GDM1 (cell line): ENCODE measurements at regions not wholly inside any gene's neighbourhood (a gene's known extent, or its start where the extent isn't known, plus 50 kb on each side); places are given as distances from the start of the nearest gene placed in this dataset.

ENCODE experiments used
- DNase-seq: peaks from one replicate; lab custom pipeline; 2025; lab: John Stamatoyannopoulos, UW

GRCh38 chr1:234988155-234988517 lies 140.5 kb downstream of the TOMM20 start:
- DNase-seq: no peak

GRCh38 chr1:234987415-234988154 lies 141.1 kb downstream of the TOMM20 start:
- DNase-seq: no peak

DNA sequence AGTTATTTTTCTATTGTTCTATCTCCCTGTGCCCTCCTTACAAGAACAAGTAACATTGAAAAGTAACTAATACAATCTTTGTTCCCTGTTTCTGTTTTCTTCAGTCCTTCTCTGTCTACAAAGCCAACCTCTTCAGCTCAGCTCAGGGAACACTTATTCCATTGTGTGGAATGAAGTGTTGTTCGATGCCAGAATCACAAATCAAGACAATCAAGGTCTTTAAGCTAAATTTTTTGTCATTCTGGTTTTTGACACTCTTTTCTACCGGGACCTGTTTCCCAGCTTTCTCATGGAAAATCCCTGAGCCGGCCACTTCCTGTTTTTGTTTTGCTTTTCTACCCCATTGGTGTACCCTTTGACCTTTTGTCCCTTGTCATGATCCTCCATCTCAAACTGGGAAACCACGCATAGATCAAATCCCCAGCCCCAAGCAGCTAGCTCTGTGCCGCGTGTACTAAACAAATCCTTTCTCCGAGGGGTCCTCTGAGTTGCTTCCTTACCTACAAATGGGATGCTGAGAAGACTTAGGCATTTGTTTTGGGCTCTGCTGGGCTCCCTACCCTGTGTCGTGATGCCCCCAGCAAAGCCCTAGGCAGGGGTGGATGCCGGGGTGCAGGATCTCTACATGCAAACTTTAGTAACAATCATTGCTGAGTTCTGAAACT lies 141.8 kb downstream of the TOMM20 start:
- no peak for DNase-seq

GRCh38 chr1:234985516-234986294 lies 142.9 kb downstream of the TOMM20 start:
- no peak for DNase-seq

- no peak for DNase-seq
Observed at GRCh38 chr1:234985007-234985370, 143.6 kb downstream of the TOMM20 start.

DNA sequence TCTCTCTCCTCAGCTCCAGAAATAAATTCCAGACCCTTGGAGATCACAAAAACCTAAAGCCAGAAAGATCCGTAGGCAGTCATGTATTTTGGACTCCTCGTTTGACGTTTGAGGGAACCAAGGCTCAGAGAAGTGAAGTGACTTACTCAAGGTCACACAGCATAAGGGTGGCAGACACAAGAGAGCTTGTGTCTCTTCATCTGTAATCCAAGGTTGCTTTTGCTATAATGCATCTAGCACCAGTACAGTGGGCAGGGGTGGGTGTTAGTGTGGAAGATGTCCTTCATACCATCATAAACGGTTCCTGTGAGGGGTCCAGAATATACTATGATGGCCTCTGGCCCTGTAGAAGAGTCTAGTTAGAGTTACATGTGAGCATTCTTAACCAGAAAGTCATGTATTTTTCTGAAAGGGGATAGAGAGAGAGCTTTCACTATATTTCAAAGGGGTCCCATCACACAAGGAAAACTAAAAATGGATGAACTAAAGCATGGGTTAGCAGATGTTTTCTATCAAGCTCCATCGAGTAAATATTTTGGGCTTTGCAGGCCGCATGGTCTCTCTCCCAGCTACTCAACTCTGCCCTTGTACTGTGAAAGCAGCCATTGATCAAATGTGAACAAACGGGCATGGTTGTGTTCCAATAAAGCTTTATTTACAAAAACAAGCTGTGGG lies 144.9 kb downstream of the TOMM20 start:
- no peak for DNase-seq

DNA sequence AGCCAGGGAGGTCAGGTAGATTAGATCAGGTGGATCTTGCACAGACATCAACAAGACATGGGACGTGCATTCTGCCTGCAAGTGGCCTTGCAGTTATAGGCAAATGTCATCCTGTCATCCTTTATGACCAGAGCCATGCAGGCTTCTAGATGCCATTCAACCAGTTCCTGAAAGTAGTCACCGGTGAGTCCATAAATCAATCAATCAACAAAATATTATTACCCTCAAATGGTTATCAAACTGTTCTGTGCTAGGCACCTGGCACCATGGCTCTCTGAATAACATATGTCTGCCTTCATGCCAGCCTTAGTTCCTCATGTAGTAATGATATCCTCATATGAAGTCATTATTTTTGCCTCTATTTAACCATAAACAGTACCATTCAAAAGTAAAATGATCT lies 146.9 kb downstream of the TOMM20 start:
- no peak for DNase-seq

GRCh38 chr1:234980645-234981396 lies 147.8 kb downstream of the TOMM20 start:
- DNase-seq: peak; percentile 98

GRCh38 chr1:234980291-234980644 lies 148.4 kb downstream of the TOMM20 start:
- no peak for DNase-seq

- no peak for DNase-seq
Observed at GRCh38 chr1:234979296-234980279, 149.0 kb downstream of the TOMM20 start.

GRCh38 chr1:234978397-234979295 lies 150.0 kb downstream of the TOMM20 start:
- no peak for DNase-seq

DNA sequence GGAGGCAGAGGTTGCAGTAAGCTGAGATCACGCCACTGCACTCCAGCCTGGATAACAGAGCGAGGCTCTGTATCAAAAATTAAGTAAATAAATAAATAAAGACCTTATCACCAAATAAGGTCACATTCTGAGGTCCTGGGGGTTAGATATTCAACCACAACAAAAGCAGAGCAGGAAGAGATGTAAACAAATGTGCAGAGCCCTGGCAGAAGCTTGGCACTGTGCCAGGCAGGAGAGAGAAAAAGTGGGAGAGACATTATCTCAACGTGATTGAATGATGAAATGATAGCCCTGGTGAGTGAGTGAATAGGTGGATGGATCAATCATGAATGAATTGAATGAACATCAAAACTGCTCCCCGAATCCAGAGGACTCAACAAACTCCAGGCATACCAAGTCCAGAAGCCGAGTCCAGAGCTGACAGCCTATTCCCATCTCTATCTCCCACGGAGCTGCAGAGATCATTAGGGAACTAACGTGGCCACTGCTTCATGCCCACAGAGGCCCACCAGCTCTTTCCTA lies 150.7 kb downstream of the TOMM20 start:
- no peak for DNase-seq

DNA sequence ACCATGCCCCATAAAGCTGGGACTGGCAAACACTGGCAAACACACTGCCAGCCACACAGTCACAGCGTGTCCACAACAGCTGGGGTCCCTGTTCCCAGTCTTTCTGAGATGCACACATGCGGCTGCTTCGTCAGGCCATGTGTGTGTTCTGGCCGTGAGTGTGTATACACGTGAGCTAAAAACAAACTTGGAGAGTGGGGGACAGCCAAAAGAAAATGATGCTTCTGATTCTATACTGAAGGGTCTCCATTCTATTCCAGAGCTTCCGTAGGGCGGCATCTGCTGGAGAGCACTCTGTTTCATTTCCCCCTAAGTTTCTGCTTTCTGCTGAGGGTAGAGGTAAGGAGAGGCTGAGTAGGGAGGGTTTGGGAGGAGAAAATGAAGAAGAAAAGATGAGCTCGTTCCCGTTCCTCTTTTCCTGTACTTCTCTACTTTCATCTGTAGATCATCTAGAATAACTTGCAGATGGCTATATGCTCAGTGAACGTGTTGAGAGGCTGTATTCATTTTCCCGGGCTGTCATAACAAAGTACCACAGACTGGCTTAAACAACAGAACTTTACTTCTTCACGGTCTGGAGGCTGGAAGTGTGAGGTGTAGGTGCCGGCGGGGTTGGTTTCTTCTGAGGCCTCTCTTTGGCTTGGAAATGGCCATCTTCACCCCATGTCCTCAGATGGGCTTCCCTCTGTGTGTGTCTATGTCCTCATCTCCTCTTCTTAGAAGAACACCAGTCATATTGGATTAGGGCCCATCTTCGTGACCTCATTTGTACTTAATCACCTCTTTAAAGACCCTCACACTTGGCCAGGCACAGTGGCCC lies 151.6 kb downstream of the TOMM20 start:
- DNase-seq: no peak

GRCh38 chr1:234975941-234976860 lies 152.4 kb downstream of the TOMM20 start:
- DNase-seq: no peak

DNA sequence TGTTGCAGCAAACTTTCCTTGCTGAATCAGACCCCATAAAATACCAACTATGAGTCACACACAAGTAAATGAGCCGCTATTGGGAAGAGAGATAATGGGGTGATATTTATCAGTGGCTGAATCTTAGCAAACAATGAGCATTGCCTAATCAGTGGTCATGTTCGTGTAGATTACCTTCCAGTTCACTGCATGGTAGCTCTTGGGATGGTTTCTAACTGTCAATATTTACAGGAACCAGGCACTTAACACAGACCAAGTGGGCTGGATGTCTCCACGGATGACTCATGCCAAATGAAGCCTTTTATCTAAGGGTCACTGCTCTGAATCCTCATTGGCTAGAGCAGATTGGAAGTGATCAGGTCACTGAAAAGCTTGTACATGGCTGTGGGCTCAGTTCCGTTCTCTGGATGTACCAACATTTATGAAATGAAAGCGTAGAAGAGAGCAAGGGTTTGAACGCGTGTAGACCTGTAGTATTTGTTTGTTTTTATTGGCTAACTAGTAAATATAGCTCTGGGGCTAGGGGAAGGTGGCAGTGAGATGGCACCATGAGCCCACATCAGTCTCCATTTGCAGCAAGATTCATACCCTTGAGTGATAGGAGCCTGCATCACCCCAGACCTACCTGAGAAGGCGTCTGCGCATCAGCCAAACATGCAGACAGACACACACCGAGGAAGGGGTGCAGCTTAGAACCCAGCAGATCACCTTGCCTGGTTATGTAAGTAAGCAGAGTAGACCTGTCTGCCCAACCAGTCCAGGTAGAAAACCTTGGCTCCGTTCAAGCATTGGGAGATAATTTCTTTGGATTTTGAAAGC lies 153.3 kb downstream of the TOMM20 start:
- DNase-seq: no peak

DNA sequence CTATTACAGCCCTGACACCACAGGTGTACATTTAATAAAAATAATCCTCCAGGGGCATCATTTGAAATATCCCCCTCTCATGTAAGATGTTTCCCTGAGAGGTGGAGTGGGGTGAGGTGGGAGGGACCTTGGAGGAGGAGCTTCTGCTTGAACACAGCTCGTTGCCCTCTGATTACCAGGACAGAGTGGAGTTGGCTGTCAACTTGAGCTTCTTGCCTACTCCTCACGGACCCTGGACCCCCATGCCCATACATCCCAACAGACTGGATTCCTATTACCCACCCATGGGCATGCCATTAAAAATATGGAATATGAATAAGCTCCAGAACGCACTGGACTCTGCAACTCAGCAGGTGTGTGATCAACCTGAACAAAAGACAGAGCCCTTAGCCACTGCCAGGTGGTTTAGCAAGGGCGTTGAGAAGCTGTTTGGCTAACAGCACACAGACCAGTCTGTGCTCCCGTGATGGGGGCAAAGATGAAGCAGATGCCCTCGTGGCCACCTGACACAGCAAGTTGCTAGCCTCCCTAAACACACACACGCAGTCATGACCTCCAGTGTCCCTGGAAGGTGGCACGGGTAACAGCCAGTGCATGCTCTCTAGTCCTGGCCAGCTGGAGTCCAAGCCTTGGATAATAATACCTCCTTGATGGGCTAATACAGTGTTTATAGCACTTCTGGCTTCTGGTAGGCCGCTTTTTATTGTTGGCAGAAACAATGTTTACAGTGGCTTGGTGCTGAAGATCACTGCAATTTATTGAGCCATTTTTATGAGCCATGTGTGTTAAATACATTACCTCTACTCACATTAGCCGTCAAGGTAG lies 155.0 kb downstream of the TOMM20 start:
- no peak for DNase-seq
